GM18909 (cell line): ENCODE measurements at regions not wholly inside any gene's neighbourhood (a gene's known extent, or its start where the extent isn't known, plus 50 kb on each side); places are given as distances from the start of the nearest gene placed in this dataset.

Source experiments
- ATAC-seq: cut with Tn5 transposase; IDR thresholded peaks from one replicate; pipeline ENCODE4 v1.9.1; 2021; ENCODE audit warnings: mild to moderate bottlenecking; ENCODE audit not compliant: unreplicated experiment, poor library complexity

DNA sequence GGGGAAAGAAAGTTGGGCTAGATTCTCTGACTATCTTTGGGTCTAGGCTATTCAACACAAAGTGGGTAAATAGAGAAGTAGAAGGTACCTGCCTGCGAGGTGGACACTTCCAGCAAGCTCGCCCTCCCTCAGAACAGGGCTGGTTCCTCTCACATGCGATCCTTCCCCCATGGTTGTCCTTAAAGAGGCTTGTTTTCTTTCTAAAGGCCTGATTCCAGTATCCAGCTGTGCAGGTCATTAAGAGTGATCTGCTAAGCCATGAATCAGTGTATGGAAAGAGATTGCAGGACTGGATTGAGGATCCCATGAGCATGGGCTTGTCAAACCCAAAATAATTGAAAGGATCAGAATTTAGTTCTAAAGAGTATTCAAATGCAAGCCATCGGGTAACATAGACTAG lies 189.0 kb downstream of the URB2 start:
- ATAC-seq = no peak

DNA sequence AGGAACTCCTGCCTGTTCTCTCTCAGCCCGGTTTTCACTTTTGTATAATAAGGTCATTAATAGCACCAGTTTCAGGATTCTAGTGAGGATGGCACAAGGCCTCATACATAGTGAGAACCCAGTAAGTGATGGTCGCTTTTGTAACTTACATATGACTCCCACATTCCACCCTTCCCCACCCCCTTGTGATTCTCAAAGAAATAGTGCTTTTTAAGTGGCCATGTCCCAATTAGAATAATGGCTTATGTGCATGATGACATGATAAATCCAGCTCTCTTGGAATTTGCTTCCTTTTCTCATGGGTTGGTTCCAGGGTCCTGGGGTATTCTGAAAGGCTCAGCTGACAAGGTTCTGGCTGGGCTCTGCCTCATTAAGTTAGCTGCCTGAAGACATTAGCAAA lies 189.9 kb downstream of the URB2 start:
- no peak for ATAC-seq

DNA sequence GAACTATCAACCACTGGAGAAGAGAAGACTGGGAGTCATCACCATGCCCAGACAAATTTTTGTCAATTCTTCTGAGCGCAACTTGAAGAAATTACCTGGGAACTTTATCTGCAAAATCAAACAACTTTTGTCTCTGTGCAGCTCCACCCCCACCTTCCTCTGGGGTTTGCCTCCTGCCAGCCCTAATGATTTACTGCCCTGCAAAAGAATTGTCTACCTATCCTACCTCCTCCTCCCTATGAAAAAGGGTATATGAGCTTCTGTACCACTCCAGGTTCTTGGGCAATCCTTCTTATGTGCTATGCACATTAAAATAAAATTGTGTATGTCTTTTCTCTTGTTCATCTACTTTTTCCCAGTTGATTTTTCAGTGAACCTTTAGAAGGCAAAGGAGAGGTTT lies 191.9 kb downstream of the URB2 start:
- ATAC-seq = no peak

DNA sequence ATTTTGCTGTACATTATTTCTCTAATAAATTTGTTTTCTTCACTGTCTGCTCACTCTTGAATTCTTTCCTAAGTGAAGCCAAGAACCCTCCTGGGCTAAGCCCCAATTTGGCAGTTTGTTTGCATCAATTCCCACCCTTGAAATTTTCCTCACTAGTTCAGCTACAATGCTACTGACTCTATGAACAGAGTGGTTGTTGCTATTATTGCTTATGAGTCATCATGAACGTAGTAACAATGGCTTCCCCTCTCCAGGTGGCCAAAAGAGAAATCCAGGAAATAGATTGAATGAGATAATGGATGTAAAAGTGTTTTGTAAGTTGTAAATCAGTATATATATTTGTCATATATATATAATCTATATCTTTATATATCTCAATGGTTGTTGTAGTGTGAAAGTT lies 193.0 kb downstream of the URB2 start:
- no peak for ATAC-seq

DNA sequence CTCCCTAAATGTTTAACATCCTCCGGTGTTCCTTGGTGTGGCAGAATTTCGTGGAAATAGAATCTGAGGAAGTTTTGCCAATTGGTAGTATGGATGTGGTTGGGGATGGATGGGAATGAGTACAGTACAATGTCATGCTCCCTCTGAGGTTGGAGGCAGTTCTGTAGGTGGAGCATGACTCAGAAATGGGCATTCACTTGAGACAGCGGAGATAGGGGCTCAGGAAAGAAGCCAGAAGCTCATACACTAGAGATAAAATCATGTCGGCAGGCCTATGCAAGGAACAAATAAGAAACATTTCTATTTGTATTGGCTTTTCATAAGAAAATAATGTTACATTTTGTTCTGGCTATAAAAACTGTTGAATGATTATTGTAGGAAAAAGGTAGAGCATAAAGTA lies 196.0 kb downstream of the URB2 start:
- no peak for ATAC-seq

DNA sequence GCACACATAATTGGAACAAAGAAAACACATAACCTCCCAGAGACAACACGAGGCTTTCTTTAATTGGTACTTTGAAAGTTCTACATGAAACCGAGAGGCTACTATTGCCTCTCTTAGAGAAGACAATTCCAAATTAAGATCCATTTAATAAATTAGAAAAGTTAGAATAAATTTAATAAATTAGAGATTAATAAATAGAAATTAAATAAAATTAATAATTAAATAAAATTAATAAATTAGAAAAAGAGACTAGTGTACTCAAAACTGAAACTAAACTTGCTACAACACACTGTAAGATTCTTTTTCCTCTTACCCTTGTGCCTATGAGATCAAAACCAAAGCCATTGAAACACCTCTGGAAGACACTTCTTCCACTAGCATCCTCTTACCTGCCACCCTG lies 199.0 kb downstream of the URB2 start:
- ATAC-seq = no peak

DNA sequence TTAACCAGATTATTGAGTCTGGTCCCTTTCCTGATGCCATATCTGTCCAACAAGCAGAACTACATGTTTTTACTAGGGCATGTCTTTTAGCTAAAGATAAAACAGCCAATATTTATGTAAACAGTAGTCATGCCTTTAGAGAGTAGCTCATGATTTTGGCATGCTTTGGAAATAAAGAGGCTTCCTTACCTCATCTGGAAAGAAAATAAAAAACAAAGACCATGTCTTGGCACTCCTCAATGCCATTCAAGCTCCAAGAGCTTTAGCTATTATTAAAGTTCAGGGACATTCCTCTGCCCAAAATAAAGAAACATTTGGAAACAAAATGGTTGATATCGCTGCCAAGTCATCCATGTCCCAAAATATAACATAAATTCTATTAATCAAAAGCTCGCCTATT lies 202.4 kb downstream of the URB2 start:
- no peak for ATAC-seq

DNA sequence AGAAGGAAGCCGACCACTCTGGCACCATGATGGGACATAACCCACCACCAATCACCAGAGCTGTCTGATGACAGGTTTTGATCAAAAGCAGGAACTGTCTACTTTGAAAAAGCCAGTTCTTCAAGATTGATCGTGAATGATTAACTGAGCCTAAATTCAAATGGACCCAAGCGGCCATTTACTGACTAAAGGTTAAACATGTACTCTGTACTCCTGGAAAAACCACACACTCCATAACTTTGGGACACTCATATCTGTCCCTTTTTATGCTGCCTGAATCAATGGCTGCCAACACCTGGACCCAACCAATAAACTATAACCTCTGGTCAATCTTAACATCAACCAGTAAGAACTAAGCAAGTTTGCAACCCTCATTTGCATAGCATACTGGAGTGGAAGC lies 206.6 kb downstream of the URB2 start:
- no peak for ATAC-seq

DNA sequence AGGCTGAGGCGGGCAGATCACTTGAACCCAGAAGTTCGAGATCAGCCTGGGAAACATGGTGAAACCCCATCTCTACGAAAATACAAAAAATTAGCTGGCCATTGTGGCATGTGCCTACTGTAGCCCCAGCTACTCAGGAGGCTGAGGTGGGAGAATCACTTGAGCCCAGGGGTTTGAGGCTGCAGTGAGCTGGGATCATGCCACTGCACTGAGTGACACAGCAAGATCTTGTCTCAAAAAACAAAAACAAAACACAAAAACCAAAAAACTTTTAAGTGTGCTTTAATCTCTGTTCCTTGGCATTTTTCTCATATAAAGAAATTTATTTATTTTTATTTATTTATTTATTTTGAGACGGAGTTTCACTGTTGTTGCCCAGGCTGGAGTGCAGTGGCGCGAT lies 208.2 kb downstream of the URB2 start:
- no peak for ATAC-seq

DNA sequence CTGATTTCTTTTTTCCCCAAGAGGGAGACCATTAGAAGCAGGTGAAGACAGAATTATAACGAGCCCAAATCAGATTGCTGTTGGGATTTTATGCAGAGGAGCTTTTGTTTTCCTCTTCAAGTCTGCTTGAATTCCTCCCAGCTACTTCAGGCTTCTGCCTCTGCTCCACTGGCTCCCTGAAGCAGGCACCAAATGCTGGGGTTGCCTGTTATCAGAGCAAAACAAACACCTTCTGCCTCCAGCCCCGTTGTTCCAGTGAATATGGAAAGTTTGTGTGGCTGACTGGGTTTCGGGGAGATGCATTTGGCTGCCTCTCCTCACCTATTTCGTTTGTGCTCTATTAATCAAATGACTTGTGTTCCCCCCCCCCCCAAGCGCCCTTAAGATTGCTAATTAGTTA lies 209.2 kb downstream of the URB2 start:
- no peak for ATAC-seq

DNA sequence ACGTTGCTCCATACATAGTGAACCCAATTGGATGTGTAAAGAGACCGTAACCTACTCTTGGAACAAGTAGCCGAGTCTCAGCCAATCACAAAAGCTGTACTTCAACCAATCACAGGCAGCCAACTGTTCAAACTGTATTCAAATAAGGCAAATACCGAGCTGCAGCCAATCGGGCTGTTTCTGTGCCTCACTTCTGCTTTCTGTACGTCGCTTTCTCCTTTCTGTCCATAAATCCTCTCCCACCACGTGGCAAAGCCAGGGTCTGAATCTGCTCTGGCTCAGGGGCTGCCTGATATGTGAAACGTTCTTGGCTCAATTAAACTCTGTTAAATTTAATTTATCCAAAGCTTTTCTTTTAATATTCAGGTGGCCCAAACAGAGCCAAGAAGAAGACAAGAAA lies 210.3 kb downstream of the URB2 start:
- ATAC-seq = no peak

DNA sequence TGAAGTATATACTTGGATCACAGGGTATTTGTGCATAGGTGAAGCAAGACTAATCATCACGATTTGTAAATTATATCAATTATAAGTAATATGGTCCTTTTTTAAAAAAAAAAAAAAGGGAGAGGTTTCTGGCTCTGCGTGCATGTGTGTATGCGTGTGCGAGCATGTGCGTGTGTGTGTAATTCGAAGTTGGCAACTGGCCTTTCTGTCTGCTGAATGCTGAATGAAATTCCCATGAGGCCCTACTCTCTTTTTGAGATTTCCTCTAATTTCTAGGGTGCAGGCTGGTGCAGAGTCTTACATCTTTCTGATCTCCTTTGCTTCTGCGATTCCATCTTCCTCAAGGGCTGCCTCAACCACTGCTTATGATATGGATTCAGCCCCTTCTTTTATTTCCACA lies 212.2 kb downstream of the URB2 start:
- no peak for ATAC-seq

DNA sequence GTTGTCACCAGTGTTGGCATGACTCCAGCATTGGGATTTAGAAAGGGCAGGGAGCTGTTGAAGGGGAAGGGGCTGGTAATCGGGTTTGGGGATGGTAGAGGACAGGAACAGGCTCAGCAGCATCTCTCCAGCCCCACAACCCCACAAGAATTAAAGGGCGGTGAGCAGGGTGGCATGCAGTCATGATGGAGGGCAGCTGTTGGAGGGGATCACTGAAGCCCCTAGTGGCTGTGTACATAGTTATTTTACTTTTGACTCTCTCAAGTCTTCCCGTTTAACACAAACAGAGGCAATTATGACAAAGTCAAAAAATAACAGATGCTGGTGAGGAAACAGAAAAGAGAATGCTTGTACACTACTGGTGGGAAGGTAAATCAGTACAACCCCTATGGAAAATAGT lies 213.8 kb downstream of the URB2 start:
- ATAC-seq = no peak

DNA sequence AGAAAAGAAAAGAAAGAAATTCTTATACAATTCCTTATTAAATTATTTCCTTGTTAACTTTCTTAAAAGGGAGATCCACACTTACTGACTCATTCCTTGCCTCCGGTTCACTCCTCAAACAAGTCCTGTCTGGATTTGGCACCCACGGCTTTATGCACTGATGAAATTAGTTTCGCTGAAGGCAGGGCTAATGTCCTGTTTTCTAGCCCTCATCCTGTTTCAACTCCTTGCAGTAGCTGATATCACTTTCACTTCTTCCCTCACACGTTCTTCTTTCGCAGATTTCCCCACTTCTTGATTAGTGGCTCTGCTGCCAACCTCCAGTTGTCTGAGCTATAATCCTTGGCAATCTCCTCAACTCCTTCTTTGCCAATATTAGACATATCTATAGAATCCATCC lies 215.2 kb downstream of the URB2 start:
- no peak for ATAC-seq

DNA sequence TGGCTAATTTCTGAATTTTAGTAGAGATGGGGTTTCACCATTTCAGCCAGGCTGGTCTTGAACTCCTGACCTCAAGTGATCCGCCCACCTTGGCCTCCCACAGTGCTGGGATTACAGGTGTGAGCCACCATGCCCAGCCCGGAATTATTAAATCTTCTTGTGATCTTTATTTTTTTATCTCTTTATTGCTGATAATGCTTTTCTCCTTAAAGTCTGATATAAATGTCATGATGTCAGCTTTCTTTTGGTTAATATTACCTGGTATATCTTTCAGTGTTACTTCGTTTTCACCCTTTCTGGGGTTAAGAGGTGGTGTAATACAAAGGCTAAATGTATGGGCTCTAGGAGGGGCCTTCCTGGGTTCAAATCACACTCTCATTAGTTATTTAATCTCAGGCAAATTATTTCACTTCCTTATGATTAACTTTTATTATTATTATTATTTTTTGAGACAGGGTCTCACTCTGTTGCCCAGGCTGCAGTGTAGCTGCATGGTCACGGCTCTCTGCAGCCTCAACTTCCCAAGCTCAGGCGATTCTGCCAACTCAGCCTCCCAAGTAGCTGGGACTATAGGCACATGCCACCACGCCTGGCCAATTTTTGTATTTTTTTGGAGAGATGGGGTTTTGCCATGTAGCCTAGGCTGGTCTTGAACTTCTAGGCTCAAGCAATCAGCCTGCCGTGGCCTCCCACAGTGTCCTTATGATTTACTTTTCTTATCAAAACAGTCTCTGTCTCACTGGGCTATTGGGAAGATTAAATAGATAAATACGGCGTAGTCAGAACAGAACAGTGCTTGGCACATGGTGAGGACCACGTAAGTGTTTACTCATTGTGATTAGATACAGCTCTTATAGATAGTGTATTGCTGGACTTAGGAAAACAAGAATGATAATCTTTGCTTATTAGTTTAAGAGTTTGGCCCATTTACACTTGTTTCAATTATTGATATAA lies 216.5 kb downstream of the URB2 start:
- ATAC-seq = no peak

DNA sequence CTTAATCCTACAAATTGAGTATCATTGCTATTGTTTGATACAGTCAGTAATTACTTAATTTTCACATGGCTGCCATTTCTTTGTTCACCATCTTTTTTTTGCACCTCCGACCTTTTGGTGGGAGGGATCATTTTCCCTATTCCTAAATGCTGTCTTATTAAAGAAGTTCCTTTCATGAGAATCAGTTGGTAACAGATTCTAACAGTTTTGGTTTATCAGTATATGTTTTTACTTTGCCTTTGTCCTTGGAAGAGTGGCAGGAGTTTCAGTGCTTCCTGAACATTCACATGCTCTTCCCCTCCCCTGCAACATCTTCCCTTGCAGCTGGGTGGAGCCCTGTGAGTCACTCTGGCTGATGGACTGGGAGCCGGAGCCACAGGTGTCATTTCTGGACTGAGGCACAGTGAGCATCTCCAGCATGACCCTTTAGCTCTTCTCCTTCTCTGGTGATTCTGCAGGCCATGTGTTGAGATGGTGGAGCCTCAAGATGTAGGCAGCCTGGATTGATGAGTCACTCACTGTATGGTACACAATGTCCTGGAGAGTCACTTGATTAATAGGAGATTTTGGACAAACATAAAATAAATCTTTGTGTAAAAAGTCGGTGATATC lies 217.7 kb downstream of the URB2 start:
- no peak for ATAC-seq

DNA sequence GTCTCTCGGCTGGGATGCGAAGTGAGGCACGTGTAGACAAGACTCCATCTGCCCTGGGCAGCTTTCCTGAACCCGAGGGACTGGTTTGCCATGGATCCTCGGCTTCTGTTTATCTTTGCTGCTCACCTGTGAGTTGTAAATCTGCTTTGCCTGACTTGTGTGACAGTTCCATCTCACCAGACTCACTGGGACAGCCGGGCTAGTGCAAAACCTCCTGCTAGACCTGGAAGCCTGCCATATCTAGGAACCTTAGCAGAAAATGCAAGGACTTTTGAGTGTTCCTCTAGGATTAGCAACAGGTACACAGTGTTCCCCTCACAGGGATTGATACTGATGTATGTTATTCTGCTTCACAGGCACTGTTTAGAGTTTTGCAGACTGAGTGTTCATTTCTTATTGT lies 218.6 kb downstream of the URB2 start:
- no peak for ATAC-seq

DNA sequence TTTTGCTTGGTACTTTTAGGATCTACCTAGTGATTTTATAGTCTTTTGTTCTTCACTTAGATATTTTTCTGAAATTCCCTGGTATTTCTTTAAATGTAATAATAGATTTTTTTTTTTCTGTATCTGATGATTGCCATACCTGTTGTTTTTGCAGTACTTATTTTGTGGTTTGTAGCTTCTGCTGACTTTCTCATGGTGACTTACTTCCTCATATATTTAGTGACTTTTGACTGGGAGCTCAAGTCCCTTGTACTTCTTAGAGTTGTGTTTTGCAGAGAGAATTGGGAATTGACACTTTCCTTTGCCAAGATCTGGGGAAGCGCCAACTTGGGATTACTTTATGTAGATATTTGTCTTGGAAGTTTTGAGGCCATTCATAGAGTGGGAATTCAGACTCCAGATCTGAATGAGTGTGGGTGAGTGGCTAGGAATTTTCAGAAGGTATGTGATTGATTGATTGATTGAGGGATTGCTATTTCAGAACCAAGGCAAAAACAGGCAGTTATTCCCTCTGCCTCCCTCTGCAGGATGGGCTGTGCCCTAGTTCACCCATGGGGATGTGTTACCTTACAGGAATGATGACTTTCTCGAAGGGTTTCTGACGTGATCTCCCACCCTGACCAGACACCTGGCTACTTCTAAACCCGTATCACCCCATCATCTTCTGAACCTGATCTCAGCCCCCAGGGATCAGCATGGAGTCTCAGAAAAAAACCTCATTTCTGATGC lies 219.5 kb downstream of the URB2 start:
- ATAC-seq = no peak

DNA sequence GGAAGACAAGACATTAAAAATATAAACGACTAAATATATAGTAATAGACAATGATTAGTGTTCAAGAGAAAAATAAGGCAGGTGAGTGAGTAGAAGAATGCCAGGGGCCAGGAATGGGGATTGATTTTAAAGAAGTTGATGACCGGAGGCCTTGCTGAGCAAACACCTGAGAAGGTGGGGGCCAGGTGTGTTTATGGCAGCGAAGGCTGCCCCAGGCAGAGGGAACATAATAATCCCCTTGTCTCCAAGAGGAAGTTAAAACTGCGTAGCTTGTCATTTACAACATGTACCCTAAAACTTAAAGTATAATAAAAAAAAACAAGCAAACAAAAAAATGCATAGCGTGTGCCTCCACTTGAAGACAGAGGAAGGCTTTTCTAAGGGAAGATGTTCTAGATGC lies 220.3 kb downstream of the URB2 start:
- ATAC-seq = no peak

DNA sequence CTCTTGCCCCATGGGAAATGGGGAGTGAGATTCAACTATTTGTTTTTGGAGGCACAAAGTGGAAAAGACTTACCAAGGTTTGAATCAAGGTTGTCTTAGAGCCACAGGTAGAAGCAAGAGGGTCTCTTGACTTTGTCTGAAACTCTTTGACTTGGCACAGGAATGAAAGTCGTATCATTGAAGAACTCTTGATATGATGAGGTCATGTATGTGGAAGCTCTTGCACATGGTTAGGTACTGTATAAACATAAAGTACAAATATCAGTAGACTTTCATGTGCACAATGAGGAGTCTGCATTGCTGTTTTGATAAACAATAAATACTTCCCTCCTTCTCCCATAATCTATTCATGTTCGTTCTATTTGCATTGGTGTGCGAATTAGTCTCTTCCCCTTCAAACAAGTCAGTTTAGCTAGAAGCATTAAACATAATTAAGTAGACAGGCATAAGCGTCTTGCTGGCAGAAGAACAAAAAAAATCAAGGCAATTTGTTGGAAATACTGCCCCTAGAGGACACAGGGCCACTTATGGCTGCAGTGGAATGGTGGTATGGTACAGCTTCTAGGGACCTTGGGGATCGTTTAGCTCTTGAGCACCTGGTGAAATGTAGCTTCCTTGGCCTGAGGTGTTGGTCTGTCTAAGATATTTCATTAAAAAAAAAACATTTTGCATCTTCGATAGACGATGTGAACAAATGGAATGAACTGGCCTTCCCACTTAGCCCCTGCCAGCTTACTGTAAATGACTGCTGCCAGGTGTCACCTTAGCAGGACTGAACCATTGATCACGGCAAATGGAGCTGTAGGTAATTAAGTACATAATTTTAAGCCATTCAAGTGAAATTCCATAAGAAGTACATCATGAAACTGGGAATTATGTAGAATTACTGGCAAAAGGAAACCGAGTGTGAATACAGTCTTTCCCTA lies 218.0 kb upstream of the GALNT2 start:
- no peak for ATAC-seq
